ENCODE measurements at regions not wholly inside any gene's neighbourhood (a gene's known extent, or its start where the extent isn't known, plus 50 kb on each side); places are given as distances from the start of the nearest gene placed in this dataset.
A peak's percentile ranks its signal among the peaks of the same experiment; 100 is the strongest.
"Not testable (repeated sequence)": the region's sequence is repeated elsewhere in the genome, so short reads cannot be mapped to it uniquely, and the experiment has no call there.

DNA sequence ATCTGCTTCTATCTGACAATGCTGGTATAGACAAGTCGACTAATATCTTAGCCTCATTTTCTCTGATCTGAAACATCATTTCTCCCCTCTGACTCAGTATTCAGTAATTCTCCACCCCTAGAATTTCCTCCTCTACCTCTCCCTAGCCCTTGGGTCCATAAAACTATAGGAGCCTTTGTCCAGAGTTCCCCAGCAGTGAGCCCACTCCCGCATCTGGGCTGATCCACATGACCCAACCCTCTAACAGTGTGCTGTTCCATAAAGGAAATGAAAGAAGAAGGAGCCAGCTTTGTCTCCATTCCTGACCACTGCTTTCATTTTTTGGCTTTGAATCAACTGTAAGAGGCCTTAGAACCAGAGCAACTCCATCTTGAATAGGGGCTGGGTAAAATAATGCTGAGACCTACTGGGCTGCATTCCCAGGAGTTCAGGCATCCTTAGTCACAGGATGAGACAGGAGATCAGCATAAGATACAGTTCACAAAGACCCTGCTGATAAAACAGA is 222.7 kb upstream of the CDH8 start:
- DNase-seq (ENCODE audit: low read depth in 2 of 2) = not testable (repeated sequence)

- DNase-seq (ENCODE audit: low read depth in 2 of 2) = no peak
Measured at GRCh38 chr16:62256406-62256805, 220.2 kb upstream of the CDH8 start.

- no peak for DNase-seq (ENCODE audit: low read depth in 2 of 2)
Measured at GRCh38 chr16:62254847-62255246, 218.6 kb upstream of the CDH8 start.

DNA sequence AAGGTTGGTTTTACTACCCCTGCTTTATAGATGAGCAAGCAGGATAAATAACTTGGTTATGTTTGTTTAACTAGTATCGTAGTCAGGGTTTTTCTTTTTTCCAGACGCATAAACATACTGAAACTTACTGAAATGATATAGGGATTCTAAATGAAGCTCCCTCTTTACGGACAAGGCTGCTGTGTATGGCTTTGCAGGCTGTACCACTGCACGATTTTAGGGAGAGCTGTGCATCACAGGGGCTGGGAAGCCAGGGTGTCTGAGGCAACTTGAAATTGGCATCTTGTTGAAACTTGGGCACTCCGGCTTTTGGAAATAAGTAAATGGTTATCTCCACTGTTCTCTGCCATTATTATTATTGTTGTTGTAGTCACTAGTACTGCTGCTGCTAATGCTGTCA is 218.1 kb upstream of the CDH8 start:
- no peak for DNase-seq (ENCODE audit: low read depth in 2 of 2)

DNA sequence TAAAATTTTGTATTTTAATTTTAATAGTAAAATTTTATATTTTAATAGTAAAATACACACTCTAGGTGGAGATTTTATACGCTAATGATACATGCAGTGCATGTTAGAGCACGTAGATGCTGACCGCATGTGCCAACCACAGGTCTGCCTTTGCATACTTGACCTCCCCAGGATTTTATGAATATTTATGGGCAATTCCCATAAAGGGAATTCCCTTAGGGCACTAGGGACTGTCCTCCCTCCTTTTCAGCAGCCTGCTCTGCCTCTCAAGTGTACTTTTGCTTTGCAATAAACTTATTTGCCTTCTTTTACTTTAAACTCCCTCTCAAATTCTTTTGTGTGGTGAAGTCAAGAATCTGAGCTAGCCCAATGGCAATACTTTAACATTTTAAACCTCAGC is 217.7 kb upstream of the CDH8 start:
- DNase-seq (ENCODE audit: low read depth in 2 of 2) = no peak

GRCh38 chr16:62249069-62249468 is 212.8 kb upstream of the CDH8 start:
- no peak for DNase-seq (ENCODE audit: low read depth in 2 of 2)

- no peak for DNase-seq (ENCODE audit: low read depth in 2 of 2)
Measured at GRCh38 chr16:62240722-62241121, 204.5 kb upstream of the CDH8 start.

- peak; percentile 30 to 35 for DNase-seq (ENCODE audit: low read depth in 2 of 2)
Measured at GRCh38 chr16:62225675-62226074, 189.4 kb upstream of the CDH8 start.

GRCh38 chr16:62224646-62225209 is 188.5 kb upstream of the CDH8 start:
- DNase-seq (ENCODE audit: low read depth in 2 of 2) = no peak

GRCh38 chr16:62216837-62217236 is 180.6 kb upstream of the CDH8 start:
- no peak for DNase-seq (ENCODE audit: low read depth in 2 of 2)

DNA sequence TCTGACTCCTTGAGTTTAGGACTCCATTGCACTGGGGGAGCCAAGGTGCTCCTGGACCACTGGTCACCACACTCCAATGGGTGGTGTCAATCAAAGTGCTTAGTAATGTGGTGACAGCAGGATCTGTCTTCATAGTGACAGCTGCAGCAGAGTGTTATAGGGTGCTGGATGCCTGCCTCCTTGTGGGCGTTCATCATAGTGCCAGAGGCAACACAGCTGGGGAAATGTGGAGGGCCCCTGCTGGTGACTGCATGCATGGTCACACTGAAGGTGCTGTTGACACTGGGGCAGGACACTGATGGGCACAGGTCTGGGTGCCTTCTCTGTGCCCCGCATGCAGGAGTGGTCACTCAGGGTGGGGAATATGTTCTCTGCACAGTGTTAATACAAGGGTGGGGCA is 177.5 kb upstream of the CDH8 start:
- no peak for DNase-seq (ENCODE audit: low read depth in 2 of 2)

DNA sequence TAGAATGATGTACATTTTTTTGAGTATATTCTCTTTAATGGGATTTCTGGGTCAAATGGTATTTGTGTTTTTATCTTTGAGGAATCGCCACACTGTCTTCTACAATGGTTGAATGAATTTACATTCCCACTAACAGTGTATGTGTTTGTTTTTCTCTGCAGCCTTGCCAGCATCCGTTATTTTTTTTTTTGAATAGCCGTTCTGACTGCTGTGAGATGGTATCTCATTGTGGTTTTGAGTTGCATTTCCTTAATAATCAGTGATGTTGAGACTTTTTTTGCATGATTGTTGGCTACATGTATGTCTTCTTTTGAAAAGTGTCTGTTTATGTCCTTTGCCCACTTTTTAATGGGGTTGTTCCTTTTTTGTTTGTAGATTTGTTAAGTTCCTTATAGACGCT is 172.7 kb upstream of the CDH8 start:
- no peak for DNase-seq (ENCODE audit: low read depth in 2 of 2)

DNA sequence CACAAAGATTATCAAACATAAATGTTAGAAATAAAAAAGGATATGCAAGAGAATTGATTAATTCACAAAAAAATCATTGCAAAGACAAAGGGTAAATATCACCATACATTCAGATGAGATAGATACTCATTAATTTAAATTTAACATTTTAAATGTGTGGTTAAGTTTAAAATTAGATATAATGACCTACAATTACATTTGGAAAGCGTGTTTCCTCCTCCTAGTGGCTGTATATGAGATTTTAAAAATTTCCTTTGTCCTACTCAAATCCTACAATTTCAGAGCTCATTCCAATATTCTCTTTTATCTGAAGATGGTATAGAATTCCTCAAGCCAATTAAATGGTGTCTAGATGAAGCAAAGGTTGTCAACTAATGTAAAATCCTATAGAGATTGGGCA is 169.2 kb upstream of the CDH8 start:
- no peak for DNase-seq (ENCODE audit: low read depth in 2 of 2)

DNA sequence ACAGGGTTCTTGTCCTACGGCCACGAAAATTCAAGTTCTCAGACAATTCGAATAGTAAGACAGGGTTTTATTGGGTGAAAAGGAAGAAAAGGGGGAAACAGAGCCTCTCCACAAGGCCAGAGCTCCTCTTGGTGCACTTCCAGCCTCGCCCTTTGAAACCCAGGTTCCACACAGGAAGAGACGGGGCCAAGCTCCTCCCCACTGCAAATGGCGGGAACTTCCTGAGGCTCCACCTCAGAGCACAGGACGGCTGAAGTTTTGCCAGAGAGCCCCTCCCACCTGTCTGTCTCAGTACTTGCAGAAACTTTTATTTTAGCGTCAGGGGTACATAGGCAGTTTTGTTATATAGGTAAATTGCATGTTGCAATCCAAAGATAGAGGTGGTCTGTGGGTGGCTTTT is 165.7 kb upstream of the CDH8 start:
- DNase-seq (ENCODE audit: low read depth in 2 of 2) = no peak

DNA sequence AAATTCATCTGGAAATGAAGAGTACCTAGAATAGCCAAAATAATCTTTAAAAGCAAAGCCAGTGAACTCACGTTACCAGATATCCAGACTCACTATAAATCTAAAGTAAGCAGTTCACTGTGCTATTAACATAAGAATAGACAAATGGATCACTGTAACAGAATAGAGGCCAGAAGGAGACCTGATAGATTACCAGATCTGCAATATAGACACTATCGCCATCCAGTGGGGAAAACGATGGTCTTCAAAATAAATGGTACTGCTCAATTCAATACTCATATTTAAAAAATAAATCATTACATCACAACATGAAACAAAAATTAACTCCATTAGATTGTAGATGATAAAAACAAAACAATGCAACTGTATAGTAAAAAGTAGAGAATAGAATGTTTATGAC is 158.6 kb upstream of the CDH8 start:
- no peak for DNase-seq (ENCODE audit: low read depth in 2 of 2)

GRCh38 chr16:62190426-62190825 is 154.2 kb upstream of the CDH8 start:
- no peak for DNase-seq (ENCODE audit: low read depth in 2 of 2)

- no peak for DNase-seq (ENCODE audit: low read depth in 2 of 2)
Measured at GRCh38 chr16:62177351-62178203, 141.3 kb upstream of the CDH8 start.

DNA sequence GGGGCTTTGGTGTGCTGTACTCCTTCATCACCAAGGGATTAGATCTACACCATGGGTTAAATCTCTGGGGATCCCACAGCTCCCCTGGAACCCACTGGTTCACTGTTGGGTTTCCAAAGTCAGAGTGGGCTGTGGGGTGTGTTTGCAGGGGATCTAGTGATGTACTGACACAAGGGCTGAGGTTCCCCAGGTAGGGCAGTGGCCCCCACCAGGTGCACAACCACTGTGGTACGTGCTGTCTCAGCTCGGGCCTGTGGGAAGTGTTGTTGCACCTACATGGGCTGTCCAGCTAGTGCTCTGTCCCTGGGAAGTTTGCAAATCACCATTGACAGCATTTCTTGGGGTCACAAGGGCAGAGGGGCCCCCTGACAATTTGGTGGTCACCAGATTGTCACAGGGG is 134.4 kb upstream of the CDH8 start:
- no peak for DNase-seq (ENCODE audit: low read depth in 2 of 2)

DNA sequence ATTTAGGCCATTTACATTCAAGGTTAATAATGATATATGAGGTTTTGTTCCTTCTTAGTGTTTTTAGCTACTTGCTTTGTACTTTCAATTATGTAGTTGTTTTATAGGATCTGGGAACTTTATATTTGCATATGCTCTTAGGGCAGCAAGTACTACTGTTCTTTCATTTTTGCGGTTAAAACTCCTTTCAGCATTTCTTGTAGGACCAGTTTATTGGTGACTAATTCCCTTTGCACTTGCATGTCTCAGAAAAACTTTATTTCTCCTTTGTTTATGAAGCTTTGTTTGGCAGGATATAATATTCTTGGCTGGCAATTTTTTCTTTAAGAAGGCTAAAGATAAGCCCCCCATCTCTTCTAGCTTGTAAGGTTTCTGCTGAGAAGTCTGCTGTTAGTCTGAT is 131.3 kb upstream of the CDH8 start:
- DNase-seq (ENCODE audit: low read depth in 2 of 2) = no peak

DNA sequence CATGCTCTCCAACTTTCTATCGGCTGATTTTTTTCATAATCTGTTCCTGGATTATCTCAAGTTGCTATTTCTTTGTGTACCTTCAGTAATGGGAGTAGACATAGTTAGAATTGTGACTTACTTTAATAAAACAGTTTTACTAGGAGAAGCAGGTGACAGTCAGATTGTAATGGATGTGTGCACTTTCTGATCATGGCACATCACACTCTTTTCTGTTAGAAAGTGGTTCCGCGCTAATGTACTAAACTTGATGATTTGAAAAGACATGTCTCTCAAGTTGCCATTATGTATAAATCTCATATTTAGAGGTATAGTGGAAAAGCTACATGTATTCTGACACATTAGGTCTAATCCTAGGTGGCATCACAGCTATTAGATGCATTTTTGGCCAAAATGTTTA is 121.3 kb upstream of the CDH8 start:
- DNase-seq (ENCODE audit: low read depth in 2 of 2) = no peak

DNA sequence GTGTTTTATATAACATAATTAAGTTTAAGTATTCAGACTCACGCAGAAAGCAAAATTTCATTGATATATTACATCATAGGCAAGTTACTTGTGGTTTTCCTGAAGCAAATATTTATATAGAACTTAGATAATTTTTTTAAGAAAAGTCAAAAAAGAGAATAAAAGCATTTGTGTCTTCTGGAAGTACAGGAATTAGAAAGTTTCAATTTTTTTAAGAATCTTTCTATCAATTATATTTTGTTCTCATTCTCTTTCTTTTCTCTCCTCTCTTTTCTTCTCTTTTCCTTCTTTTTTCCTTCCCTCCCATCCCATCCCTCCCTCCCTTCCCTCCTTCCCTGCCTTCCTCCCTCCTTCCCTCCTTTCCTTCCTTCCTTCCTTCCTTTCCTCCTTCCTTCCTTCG is 120.7 kb upstream of the CDH8 start:
- DNase-seq (ENCODE audit: low read depth in 2 of 2) = no peak

GRCh38 chr16:62149631-62150030 is 113.4 kb upstream of the CDH8 start:
- DNase-seq (ENCODE audit: low read depth in 2 of 2) = no peak

GRCh38 chr16:62137996-62138395 is 101.8 kb upstream of the CDH8 start:
- DNase-seq (ENCODE audit: low read depth in 2 of 2) = no peak

- no peak for DNase-seq (ENCODE audit: low read depth in 2 of 2)
Measured at GRCh38 chr16:62135911-62136310, 99.7 kb upstream of the CDH8 start.

Measured in stimulated activated CD4-positive, alpha-beta T cell treated with anti-CD3 and anti-CD28 coated beads, Interleukin-4, amount 100 ng/mL, for 48 hours (primary cell).